Loucy (cell line): ENCODE measurements at regions not wholly inside any gene's neighbourhood (a gene's known extent, or its start where the extent isn't known, plus 50 kb on each side); places are given as distances from the start of the nearest gene placed in this dataset.

ENCODE experiments used
- EZH2phosphoT487 ChIP-seq: fragments of 200-600 bp; IDR thresholded peaks from 2 replicates; pipeline ENCODE4 v1.6.1; 2018; ENCODE audit warnings: antibody characterized with exemption, mild to moderate bottlenecking, moderate library complexity, borderline replicate concordance
- TF ChIP-seq, protein P1 (sequence below): fragments of 200-600 bp; sonication (generic); conservative IDR thresholded peaks from 2 replicates; pipeline ENCODE4 v1.5.1; 2014; ENCODE audit warnings: mild to moderate bottlenecking, antibody characterized with exemption, low read length

DNA sequence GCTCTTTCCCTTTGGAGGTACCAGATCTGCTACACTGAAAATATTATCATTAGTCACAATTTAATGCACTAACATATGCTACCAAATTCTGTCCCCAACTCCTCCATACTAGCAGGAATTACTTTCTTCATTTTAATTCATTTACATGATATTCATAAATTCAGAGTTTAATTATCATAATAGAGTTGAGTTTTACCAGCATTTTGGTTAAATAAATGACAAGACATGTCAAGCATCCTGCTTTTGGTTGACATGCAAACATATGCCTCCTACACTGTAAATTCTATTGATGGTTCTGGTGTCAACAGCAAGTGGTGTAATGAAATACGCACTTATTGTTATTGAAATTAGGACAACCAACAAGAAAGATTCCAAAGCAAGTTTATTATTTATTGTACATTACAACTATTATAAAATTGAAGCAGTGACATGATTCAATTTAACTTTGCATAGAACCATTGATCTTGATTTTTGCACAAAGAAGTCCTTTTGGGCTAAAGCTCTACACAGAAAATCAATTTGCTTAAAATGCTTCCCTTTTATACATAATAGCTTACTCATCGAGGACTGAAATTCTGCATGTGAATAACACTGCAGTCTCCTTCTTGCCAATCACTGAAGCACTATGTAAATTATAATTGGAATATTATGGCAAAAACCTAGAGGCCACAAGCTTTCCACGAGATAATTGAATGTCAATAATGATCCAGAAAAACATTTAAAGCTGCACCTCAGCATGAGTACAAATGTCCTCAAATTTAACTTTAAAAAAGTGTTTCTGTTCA lies 728.6 kb upstream of the ADGRL2 start:
- TF ChIP-seq, protein P1, sequence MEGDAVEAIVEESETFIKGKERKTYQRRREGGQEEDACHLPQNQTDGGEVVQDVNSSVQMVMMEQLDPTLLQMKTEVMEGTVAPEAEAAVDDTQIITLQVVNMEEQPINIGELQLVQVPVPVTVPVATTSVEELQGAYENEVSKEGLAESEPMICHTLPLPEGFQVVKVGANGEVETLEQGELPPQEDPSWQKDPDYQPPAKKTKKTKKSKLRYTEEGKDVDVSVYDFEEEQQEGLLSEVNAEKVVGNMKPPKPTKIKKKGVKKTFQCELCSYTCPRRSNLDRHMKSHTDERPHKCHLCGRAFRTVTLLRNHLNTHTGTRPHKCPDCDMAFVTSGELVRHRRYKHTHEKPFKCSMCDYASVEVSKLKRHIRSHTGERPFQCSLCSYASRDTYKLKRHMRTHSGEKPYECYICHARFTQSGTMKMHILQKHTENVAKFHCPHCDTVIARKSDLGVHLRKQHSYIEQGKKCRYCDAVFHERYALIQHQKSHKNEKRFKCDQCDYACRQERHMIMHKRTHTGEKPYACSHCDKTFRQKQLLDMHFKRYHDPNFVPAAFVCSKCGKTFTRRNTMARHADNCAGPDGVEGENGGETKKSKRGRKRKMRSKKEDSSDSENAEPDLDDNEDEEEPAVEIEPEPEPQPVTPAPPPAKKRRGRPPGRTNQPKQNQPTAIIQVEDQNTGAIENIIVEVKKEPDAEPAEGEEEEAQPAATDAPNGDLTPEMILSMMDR: no peak
- no peak for TF ChIP-seq EZH2phosphoT487
